SH-SY5Y (cell line): ENCODE measurements at regions not wholly inside any gene's neighbourhood (a gene's known extent, or its start where the extent isn't known, plus 50 kb on each side); places are given as distances from the start of the nearest gene placed in this dataset.

ENCODE experiments used
- GATA2 ChIP-seq: IDR thresholded peaks from 2 replicates; pipeline ENCODE4 v1.6.1; 2011; ENCODE audit warnings: mild to moderate bottlenecking, low read depth, low read length
- GATA3 ChIP-seq: IDR thresholded peaks from 2 replicates; pipeline ENCODE4 v1.6.1; 2011; ENCODE audit warnings: low read depth, mild to moderate bottlenecking, low read length, moderate library complexity

- no peak for TF ChIP-seq GATA3
- no peak for TF ChIP-seq GATA2
These were observed 1420.0 kb upstream of the EYS start for GRCh38 chr6:67127041-67127440.

- no peak for TF ChIP-seq GATA3
- no peak for TF ChIP-seq GATA2
These were observed 1414.1 kb upstream of the EYS start for GRCh38 chr6:67121115-67121514.

GRCh38 chr6:67112120-67112519 is 1405.1 kb upstream of the EYS start:
- TF ChIP-seq GATA3, result no peak
- no peak for TF ChIP-seq GATA2

- no peak for TF ChIP-seq GATA3
- TF ChIP-seq GATA2, result no peak
These were observed 1395.7 kb upstream of the EYS start for GRCh38 chr6:67102743-67103142.

GRCh38 chr6:67094431-67094946 is 1387.5 kb upstream of the EYS start:
- TF ChIP-seq GATA2 (no peak), GATA3 (no peak)

- TF ChIP-seq GATA3 (no peak), GATA2 (no peak)
These were observed 1366.9 kb upstream of the EYS start for GRCh38 chr6:67073938-67074337.

- TF ChIP-seq GATA2 (no peak), GATA3 (no peak)
These were observed 1361.8 kb upstream of the EYS start for GRCh38 chr6:67068781-67069180.

GRCh38 chr6:67064323-67064722 is 1357.3 kb upstream of the EYS start:
- TF ChIP-seq GATA2 (no peak), GATA3 (no peak)

- TF ChIP-seq GATA3 (no peak), GATA2 (no peak)
These were observed 1341.0 kb upstream of the EYS start for GRCh38 chr6:67047996-67048395.

- TF ChIP-seq GATA2, result no peak
- no peak for TF ChIP-seq GATA3
These were observed 1338.0 kb upstream of the EYS start for GRCh38 chr6:67045076-67045475.

- no peak for TF ChIP-seq GATA3
- TF ChIP-seq GATA2, result no peak
These were observed 1324.4 kb upstream of the EYS start for GRCh38 chr6:67031451-67031850.

- TF ChIP-seq GATA2 (no peak), GATA3 (no peak)
These were observed 1323.8 kb upstream of the EYS start for GRCh38 chr6:67030861-67031260.

- TF ChIP-seq GATA3, result no peak
These were observed 1310.0 kb upstream of the EYS start for GRCh38 chr6:67016921-67017460.

- TF ChIP-seq GATA3 (no peak), GATA2 (no peak)
These were observed 1304.4 kb upstream of the EYS start for GRCh38 chr6:67011441-67011840.

- TF ChIP-seq GATA3, result no peak
- no peak for TF ChIP-seq GATA2
These were observed 1302.8 kb upstream of the EYS start for GRCh38 chr6:67009818-67010217.

- TF ChIP-seq GATA2 (no peak), GATA3 (no peak)
These were observed 1296.8 kb upstream of the EYS start for GRCh38 chr6:67003844-67004243.
